Stimulated activated naive CD8-positive, alpha-beta T cell treated with anti-CD3 and anti-CD28 coated beads, Interleukin-15, amount 100 ng/mL, for 72 hours (primary cell): ENCODE measurements at regions not wholly inside any gene's neighbourhood (a gene's known extent, or its start where the extent isn't known, plus 50 kb on each side); places are given as distances from the start of the nearest gene placed in this dataset.

Experiments used
- ATAC-seq: fragments of 150-1000 bp; cut with Tn5 transposase; 2 replicates; pipeline ENCODE4 v1.10.0; 2021; ENCODE audit warnings: mild to moderate bottlenecking, moderate library complexity
- DNase-seq, 2 donors: peaks; one replicate each; pipeline ENCODE4 v3.0.0; 2021 to 2022
- H3K27ac Mint-ChIP-seq, 2 donors: one replicate each; pipeline ENCODE4 v1.8.0; 2022; ENCODE audit warnings: mild to moderate bottlenecking in 2 of 2, mixed read lengths in 2 of 2, moderate library complexity in 2 of 2
- H3K27me3 Mint-ChIP-seq: one replicate; pipeline ENCODE4 v1.8.0; 2022; ENCODE audit warnings: mixed read lengths
- H3K4me1 Mint-ChIP-seq: one replicate; pipeline ENCODE4 v1.8.0; 2022; ENCODE audit warnings: mild to moderate bottlenecking, mixed read lengths
- H3K4me3 Mint-ChIP-seq, 2 donors: one replicate each; pipeline ENCODE4 v1.8.0; 2022; ENCODE audit warnings: mild to moderate bottlenecking in 2 of 2, mixed read lengths in 2 of 2, moderate library complexity in 1 of 2
- H3K9me3 Mint-ChIP-seq, 2 donors: one replicate each; pipeline ENCODE4 v1.8.0; 2022; ENCODE audit warnings: mixed read lengths in 2 of 2

DNA sequence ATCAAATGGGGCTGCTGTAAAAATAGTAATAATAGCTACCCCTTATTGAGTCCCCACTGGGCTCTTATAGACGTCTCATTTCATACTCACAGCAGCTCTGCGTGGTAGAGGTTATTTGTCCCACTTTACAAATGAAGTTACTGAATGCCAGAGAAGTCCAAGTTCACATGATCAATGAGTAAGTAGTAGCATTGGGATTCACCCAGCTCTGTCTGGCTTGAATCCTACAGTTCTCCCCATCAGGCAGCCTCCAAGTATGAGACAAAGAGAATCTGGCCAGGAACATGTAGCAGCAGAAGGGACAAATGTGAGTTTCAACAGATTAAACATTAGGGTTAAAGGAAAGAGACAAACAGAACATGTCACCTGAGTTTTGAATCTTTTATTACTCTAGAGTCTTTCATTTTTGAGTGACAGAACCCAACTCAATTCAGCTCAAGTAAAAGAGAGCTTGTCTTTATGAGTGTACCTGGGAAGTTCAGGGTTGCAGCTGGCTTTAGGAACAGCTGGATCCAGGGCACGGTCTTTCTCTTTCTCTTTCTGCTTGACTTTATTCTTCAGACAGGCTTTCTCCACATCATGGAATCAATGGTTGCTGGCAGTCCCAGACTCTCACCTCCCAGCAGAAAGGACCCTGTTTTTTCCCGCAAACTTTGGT lies 64.1 kb upstream of the JDP2 start:
- H3K27ac Mint-ChIP-seq, result no peak overlapping the region
- H3K4me3 Mint-ChIP-seq, result no peak overlapping the region
- ATAC-seq, result no peak
- no peaks in the 10 kb centered on the region for H3K4me1 Mint-ChIP-seq
- no peaks in the 10 kb centered on the region for H3K27me3 Mint-ChIP-seq
- H3K9me3 Mint-ChIP-seq, result no peaks in the 10 kb centered on the region
- no peak for DNase-seq

DNA sequence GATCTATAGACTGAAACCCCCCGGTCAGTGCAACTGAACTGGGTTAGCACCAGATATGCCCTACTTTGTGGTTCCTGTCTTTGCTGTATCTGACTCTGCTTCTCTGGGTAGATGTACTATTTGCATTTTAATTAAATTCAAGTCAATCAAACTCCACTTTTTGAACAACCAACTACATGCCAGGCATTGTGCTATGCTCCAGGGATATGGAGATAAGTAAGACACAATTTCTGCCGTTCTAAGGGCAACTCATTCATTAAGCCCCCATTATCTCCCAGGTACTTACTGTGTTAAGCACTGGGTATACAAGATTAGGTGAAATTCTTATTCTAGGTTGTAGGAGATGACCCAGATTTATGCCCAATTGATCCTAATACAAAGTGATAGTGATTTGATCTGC lies 62.7 kb upstream of the JDP2 start:
- Mint-ChIP-seq H3K27ac (no peak overlapping the region), H3K27me3 (no peaks in the 10 kb centered on the region), H3K4me1 (no peaks in the 10 kb centered on the region), H3K4me3 (no peak overlapping the region), H3K9me3 (no peaks in the 10 kb centered on the region)
- DNase-seq (no peak), ATAC-seq (no peak)

DNA sequence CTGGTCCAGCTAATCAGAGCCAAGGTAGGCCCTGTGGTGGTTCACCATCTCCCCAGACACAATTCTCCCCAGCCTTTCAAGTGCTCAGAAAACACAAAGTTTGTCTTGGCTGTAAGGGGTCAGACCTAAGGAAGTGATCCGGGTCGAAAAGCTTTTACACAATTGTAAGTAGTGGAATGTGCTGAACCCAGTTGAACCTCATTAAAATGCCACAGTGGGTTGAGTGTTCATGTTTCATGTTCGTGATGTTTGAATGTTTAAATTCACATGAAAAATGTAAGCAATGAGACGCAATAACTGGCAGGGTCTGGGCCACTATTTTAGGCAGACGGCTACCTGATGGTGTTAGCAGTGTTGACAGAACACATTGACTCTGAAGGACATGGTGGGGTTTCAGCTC lies 60.9 kb upstream of the JDP2 start:
- no peak for ATAC-seq
- DNase-seq, result no peak
- Mint-ChIP-seq H3K9me3 (no peaks in the 10 kb centered on the region), H3K27ac (no peak overlapping the region), H3K4me3 (no peak overlapping the region), H3K27me3 (no peaks in the 10 kb centered on the region), H3K4me1 (no peaks in the 10 kb centered on the region)

DNA sequence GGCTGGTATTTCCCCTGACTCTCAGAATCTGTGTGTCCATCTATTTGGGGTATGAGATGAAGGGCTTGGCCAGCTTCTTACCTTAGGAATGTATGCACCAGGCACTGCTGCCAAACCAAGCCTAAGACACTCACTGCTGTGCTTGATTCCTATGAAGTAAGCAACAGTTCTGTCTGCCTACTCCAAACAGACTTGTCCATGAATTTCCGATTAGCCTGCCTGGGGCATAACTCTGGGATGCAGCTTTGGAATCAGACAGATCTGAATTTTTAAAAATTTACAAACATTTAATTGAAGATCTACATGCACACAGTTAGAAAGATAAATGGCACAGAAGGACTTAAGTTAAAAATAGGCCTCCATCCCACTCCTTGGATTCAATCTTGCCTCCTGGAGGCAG lies 59.5 kb upstream of the JDP2 start:
- DNase-seq (no peak), ATAC-seq (no peak)
- no peaks in the 10 kb centered on the region for H3K9me3 Mint-ChIP-seq
- H3K4me3 Mint-ChIP-seq, result no peak overlapping the region
- no peaks in the 10 kb centered on the region for H3K4me1 Mint-ChIP-seq
- H3K27me3 Mint-ChIP-seq, result no peaks in the 10 kb centered on the region
- H3K27ac Mint-ChIP-seq, result no peak overlapping the region

DNA sequence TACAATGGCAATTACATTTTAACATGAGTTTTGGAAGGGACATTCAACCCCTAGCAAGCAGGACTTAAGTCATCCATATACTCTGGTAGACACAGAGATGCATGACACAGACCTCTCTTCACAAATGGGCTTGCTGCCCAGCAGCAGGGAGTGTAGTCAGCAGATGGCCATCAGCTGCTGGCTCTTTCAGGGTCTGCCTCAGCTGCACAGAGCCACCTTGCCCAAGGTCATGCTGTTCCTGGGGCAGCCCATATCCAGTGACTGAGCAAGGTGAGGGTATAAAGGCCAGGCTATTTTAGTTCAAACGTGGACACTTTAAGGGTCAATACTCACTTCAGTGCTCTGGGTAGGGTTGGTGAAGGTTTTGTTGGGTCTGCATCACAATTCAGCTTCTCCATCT lies 58.3 kb upstream of the JDP2 start:
- H3K4me3 Mint-ChIP-seq, result no peak overlapping the region
- no peak overlapping the region for H3K27ac Mint-ChIP-seq
- DNase-seq (no peak), ATAC-seq (no peak)
- no peaks in the 10 kb centered on the region for H3K27me3 Mint-ChIP-seq
- no peaks in the 10 kb centered on the region for H3K9me3 Mint-ChIP-seq
- H3K4me1 Mint-ChIP-seq, result no peaks in the 10 kb centered on the region

DNA sequence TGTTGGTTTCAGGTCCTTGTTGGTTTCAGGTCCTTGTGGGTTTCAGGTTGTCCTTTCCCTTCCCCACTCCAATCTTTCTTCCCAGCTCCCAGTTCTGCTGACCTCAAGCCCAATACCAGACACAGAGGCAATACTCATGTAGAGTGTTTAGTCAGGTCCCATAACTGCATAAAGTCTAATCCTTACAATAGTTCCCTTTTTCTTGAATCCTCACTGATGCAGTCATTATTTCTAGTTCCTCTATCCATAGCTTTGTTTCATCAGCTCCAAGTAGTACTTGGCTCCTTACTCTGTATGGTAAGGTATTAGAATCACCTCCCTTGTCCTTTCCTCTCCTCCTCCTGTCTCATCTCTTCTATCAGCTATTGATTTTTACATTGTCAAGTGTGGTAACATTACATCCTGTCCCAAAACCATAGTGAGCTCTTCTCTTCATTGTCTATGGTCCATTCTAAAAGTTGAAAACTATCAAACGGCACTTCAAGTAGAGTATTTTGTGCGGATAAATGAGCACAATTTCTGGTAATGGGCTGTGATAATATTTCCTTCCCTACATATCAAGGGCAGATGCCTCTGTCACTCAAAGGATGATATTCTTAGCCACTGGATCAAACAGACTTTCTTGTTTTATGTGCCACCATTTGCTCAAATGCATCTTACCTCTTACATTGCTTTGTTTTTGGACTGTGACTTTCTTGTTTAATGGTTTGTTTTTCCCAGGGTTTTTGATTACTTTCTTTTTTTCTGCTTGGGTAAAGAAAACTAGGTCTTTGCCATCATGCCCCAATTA lies 57.2 kb upstream of the JDP2 start:
- Mint-ChIP-seq H3K4me1 (no peaks in the 10 kb centered on the region), H3K27me3 (no peaks in the 10 kb centered on the region), H3K9me3 (no peaks in the 10 kb centered on the region), H3K4me3 (no peak overlapping the region), H3K27ac (no peak overlapping the region)
- DNase-seq (no peak), ATAC-seq (no peak)

DNA sequence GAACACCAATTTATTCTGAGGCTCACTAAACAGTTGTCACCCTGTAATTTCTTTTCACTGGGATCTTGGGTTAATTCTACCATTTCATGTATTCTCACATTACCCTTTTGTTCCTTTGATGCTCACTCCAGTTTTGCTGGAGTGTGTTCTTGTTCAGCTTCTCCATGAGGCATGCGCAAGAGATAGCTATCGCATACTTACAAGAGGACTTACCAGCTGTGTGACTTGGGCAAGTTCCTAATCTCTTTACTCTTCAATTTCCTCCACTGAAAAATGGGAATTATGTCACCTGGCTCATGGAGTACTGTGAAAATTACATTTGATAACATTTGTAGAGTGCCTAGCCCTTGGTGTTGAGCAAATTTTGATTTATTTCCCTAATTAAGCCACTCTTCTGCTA lies 56.5 kb upstream of the JDP2 start:
- ATAC-seq (no peak), DNase-seq (no peak)
- Mint-ChIP-seq H3K27ac (no peak overlapping the region), H3K27me3 (no peaks in the 10 kb centered on the region), H3K4me1 (no peaks in the 10 kb centered on the region), H3K9me3 (no peaks in the 10 kb centered on the region), H3K4me3 (no peak overlapping the region)

DNA sequence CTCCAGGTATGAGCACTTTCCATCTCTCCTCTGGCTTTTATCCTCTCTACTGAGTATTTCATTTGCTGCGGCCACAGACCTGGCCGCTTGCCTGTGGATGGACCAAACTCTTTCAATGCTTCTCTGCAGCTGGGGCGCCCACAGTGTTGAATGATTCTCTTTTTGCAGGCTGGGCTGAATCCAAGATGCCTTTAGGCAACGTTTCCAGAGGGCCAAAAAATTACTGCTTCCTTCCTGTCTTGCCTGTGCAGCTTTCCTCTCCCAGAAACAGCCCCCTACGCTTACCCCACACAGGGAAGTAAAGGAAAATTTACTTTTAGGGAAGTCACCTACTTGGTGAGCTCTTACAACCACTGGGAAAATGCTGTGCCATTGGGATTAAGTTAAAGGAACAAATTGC lies 55.6 kb upstream of the JDP2 start:
- ATAC-seq, result no peak
- no peak for DNase-seq
- no peak overlapping the region for H3K4me3 Mint-ChIP-seq
- H3K27ac Mint-ChIP-seq, result no peak overlapping the region
- no peaks in the 10 kb centered on the region for H3K9me3 Mint-ChIP-seq
- no peaks in the 10 kb centered on the region for H3K27me3 Mint-ChIP-seq
- no peaks in the 10 kb centered on the region for H3K4me1 Mint-ChIP-seq

DNA sequence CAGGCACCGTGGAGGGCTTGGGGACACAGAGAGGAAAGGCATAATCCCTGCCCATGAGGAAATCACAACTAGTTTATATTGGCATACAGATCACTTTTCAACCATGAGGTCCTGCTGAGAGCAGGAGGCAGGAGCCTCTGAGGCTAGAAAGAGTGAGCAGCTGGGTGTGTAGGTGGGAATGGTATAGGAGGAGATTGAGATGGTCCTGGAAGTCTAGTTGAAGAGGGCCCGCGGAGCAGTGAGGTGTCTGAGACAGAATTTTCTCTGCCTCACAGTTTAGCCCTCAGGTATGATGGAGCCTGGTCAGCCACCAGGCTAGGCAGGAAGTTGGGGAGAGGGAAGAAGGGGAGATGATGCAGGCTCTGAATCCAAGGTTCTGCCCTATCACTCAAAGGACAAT lies 54.7 kb upstream of the JDP2 start:
- no peak for DNase-seq
- H3K27ac Mint-ChIP-seq, result no peak overlapping the region
- H3K4me3 Mint-ChIP-seq, result no peak overlapping the region
- no peaks in the 10 kb centered on the region for H3K9me3 Mint-ChIP-seq
- H3K4me1 Mint-ChIP-seq, result no peaks in the 10 kb centered on the region
- H3K27me3 Mint-ChIP-seq, result no peaks in the 10 kb centered on the region
- no peak for ATAC-seq

DNA sequence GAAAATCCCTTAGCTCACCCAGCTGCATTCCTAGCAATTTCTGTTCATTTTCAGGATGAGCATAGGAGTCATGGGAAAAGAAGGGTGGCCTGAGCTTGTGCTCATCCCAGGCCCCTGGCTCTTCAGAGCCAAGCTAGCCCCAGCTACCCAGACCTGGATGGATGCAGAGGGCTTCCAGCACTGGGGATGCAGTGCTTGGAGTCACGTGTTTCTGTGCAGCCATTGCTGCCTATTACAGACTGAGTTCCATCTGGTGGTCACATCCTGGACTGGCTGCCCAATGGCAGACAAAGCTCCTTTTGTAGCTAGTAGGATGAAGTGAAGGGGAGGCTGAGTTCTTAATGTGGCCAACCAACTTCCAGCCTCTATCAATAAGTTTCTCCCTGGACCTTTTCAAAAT lies 54.2 kb upstream of the JDP2 start:
- ATAC-seq, result no peak
- H3K4me3 Mint-ChIP-seq, result no peak overlapping the region

DNA sequence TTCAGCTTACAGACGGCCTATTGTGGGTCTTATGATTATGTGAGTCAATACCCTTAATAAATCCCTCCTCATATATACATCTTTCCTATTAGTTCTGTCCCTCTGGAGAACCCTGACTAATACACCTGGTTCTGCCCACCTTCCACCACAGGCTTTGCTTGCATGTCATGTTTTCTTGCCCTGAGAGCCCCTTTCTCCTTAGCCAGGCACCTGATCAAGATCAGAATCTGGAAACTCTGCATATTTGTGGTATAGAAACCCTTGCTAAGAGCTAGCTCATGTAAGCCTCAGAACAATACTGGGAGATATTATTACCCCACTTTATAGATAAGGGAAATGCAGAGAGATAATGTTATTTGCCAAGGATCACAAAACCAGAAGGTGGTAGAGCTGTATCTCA lies 52.9 kb upstream of the JDP2 start:
- DNase-seq (no peak), ATAC-seq (no peak)
- no peaks in the 10 kb centered on the region for H3K9me3 Mint-ChIP-seq
- no peak overlapping the region for H3K4me3 Mint-ChIP-seq
- H3K27ac Mint-ChIP-seq, result no peak overlapping the region
- no peaks in the 10 kb centered on the region for H3K27me3 Mint-ChIP-seq
- H3K4me1 Mint-ChIP-seq, result no peaks in the 10 kb centered on the region

More for the DNA sequence above, 54.2 kb upstream of the JDP2 start:
- no peak overlapping the region for H3K27ac Mint-ChIP-seq
- no peaks in the 10 kb centered on the region for H3K9me3 Mint-ChIP-seq
- no peaks in the 10 kb centered on the region for H3K4me1 Mint-ChIP-seq
- H3K27me3 Mint-ChIP-seq, result no peaks in the 10 kb centered on the region
- no peak for DNase-seq

DNA sequence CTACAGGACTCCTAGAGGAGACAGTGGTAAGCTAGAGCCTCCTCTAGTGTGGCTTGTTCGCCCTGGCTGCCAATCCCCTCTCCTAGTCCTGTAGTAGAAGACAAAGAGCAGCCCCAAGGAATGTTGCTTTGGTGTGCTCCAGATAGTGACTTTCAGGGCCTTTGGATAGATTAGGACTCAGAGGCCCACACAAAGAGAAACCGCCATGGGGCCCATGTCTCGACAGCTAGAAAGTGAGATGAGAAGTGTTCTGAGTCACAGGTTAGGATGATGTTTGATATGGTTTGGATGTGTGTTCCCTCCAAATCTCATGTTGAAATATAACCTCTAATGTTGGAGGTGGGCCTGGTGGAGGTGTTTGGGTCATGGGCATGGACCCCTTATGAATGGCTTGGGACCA lies 51.8 kb upstream of the JDP2 start:
- DNase-seq, result no peak
- H3K27ac Mint-ChIP-seq, result no peak overlapping the region
- ATAC-seq, result no peak
- H3K9me3 Mint-ChIP-seq, result no peaks in the 10 kb centered on the region
- no peaks in the 10 kb centered on the region for H3K27me3 Mint-ChIP-seq
- no peaks in the 10 kb centered on the region for H3K4me1 Mint-ChIP-seq
- H3K4me3 Mint-ChIP-seq, result no peak overlapping the region
